ENCODE measurements at regions not wholly inside any gene's neighbourhood (a gene's known extent, or its start where the extent isn't known, plus 50 kb on each side); places are given as distances from the start of the nearest gene placed in this dataset.
"Not testable (repeated sequence)": the region's sequence is repeated elsewhere in the genome, so short reads cannot be mapped to it uniquely, and the experiment has no call there.

DNA sequence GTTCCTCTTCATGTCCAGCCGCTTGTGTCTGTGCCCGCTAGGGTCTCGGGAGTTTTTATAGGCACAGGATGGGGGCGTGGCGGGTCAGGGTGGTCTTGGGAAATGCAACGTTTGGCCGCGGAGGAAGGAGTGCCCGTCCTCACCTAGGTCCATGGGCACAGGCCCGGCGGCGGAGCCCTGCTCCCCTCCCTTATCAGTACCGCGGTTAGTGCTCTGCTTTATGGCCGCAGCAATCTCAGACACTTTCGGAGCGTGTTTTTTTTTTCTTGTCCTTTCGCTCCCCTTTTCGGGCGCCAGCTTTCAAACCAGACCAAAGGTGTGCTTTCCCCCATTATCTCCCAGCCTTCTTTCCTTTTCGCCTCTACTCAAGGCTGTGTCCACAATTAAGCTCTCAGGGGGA lies 503.9 kb downstream of the PRIM2 start:
- not testable (repeated sequence) for H3K36me3 ChIP-seq, H3K4me3 ChIP-seq, H3K4me2 ChIP-seq, H3K9ac ChIP-seq, H3K27me3 ChIP-seq, H3K9me3 ChIP-seq, H3K4me1 ChIP-seq, H3K27ac ChIP-seq, H4K20me1 ChIP-seq

DNA sequence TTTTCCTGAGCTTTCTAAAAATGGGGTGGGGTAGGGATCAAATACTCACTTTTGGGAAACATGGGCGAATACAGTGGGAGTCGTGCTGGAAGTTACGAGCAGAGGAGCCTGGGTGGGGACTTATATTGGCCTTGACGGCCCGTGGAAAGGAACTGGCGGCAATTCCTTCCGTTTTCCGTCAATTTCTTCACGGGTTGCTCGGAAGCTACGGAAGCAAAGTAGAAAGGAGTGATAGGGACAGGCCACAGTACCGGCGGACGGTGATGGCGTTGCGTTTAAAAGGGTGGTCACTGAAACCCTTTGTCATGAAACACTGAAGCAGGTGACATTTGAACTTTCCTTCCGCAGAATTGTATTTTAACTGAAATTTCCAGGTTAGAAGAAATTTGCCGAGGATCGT lies 505.0 kb downstream of the PRIM2 start:
- H3K4me3 ChIP-seq, H3K4me1 ChIP-seq, H3K4me2 ChIP-seq, H4K20me1 ChIP-seq, H3K9me3 ChIP-seq, H3K9ac ChIP-seq, H3K36me3 ChIP-seq, H3K27me3 ChIP-seq, H3K27ac ChIP-seq: not testable (repeated sequence)

DNA sequence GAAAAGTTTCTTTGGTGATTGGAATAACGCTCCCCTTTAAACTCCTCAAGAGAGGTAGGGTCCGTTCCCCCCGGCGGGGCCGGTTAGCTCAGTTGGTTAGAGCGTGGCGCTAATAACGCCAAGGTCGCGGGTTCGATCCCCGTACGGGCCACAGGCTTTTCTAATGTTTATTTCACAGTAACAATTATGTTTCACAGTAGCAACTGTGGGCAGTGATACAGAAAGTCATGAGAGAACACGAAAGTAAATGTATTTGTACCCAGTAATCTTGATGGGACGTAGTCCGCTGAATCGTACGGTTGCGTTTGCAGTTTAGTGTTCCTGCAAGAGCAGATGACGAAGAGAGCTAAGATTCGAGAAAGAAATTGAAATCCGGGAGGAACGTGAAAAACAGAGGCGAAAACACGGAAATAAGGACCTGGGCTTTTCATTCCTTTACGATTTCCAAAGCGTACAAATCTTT lies 505.5 kb downstream of the PRIM2 start:
- no peak overlapping the region for H3K9ac ChIP-seq
- H3K4me1 ChIP-seq: no peaks in the 10 kb centered on the region
- no peaks in the 10 kb centered on the region for H3K36me3 ChIP-seq
- H3K4me2 ChIP-seq: no peak overlapping the region
- H3K27ac ChIP-seq: no peak overlapping the region
- no peak for TF ChIP-seq Cebpa-rat (IDR thresholded peaks at IDR 0.05)
- H3K9me3 ChIP-seq: no peaks in the 10 kb centered on the region
- no peaks in the 10 kb centered on the region for H3K27me3 ChIP-seq
- H3K4me3 ChIP-seq: no peak overlapping the region
- H4K20me1 ChIP-seq: no peaks in the 10 kb centered on the region

DNA sequence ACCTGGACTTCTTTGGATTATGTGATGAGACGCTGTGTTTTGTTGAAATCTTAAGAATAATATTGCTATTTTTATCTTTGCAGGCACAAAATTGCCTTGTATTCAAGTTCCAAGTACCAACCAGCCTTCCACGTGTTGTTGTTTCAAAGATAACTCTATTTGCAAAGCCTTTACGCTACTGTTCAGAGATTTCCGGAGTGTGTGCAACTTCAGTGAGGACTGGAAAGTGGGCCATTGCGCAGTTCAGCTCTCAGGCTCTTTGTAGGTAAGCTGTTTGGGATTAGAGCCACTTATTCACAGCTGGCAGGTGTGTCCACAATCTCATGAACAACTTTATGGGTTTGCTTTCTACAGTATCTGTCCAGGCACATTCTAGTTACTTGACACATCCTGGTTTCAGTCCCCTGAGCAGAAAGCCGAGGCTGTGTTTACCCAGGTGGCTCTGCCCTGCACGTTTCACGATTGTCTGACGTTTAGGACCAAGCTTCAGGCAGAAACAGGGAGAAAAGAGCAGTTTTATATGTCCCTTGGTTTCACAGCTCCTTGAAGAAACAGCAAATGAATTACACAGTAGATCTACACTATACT lies 520.3 kb downstream of the PRIM2 start:
- not testable (repeated sequence) for H4K20me1 ChIP-seq, H3K36me3 ChIP-seq, H3K4me2 ChIP-seq

DNA sequence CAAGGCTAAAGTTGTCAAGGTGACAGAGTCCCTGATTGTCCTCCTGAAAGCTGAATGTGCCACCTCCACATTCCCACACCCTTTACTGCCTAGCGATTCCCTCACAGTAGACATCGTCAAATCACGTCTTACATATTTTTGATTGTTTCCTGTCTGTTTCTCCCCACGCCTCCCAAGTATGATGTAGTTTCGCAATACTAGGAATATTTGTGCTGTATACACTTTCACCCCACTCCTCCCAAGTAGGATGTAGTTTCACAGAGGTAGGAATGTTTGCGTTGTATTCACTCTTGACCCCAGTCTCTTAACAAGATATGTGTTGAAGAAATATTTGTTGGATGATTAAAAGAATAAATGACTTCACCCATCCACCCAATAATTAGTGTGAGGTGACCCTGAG lies 524.1 kb downstream of the PRIM2 start:
- not testable (repeated sequence) for H3K4me1 ChIP-seq, H3K9me3 ChIP-seq, H3K27ac ChIP-seq, H3K4me2 ChIP-seq, H4K20me1 ChIP-seq, H3K27me3 ChIP-seq, H3K9ac ChIP-seq, H3K36me3 ChIP-seq, H3K4me3 ChIP-seq
- peak; percentile 40; the same call in 1 of the 2 replicates for TF ChIP-seq Cebpa-rat (IDR thresholded peaks at IDR 0.05)

More for the DNA sequence above, 520.3 kb downstream of the PRIM2 start:
- H3K27me3 ChIP-seq, H3K27ac ChIP-seq, H3K9me3 ChIP-seq, H3K4me3 ChIP-seq, H3K9ac ChIP-seq, H3K4me1 ChIP-seq: not testable (repeated sequence)

DNA sequence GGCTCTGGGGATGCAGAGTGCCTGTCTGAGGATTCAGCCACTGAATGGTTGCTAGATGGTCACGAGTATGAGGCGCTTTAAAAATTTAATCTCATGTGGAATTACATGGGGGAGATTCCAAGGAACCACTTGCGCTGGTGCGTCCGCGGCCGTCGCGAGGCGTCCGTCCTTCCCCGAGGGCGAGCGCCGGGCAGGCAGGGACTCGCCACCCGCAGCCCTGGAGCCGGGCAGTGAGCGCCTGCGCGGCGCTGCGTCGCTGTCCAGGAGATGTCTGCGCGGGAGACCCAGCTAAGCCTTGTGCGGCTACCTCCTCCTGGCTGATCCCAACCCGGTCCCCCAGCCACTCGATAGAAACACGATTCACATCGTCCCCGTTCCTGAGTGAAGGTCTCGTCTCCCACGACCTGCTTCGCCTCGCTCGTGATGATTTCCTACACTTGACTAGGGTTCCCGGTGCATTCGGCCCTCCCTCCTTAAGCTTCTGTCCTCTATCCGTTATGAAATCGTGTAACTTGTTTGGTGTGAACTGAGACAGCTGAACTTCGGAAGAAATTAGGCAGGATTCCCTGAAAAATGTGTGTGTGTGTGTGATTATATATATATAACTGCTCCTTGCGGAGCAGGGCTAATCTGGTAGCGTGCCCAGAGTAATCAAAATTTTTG lies 536.4 kb downstream of the PRIM2 start:
- H3K4me1 ChIP-seq, H3K9me3 ChIP-seq, H3K36me3 ChIP-seq, H3K9ac ChIP-seq, H3K4me2 ChIP-seq, H3K27me3 ChIP-seq, H3K27ac ChIP-seq, H4K20me1 ChIP-seq, H3K4me3 ChIP-seq: not testable (repeated sequence)

DNA sequence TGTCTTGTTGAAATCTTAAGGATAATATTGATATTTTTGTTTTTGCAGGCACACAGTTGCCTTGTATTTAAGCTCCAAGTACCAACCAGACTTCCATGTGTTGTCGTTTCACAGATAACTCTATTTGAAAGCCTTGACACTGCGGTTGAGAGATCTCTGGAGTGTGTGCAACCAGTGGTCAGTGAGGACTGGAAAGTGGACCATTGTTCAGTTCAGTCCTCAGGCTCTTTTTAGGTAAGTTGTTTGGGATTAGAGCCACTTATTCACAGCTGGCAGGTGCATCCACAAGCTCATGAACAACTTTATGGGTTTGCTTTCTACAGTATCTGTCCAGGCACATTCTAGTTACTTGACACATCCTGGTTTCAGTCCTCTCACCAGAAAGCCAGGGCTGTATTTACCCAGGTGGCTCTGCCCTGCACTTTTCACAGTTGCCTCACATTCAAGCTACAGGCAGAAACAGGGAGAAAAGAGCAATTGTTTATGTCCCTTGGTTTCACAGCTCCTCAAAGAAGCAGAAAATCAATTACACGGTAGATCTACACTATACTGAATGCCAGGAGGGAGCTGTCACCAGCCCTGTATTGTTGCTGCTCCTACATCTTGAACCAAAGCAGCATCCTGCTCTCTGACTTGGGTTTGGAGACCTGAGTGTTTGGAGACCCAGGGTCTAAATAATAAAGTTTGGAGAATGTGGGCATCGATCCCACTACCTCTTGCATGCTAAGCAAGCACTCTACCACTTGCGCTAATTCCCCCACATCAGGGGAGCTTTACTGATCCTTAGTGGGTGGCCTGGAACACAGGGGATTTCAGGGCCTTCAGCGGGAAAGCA lies 543.3 kb downstream of the PRIM2 start:
- not testable (repeated sequence) for H3K4me2 ChIP-seq, H3K9me3 ChIP-seq, H3K36me3 ChIP-seq, H3K9ac ChIP-seq, H3K27ac ChIP-seq, H4K20me1 ChIP-seq, H3K4me1 ChIP-seq, H3K4me3 ChIP-seq, H3K27me3 ChIP-seq

DNA sequence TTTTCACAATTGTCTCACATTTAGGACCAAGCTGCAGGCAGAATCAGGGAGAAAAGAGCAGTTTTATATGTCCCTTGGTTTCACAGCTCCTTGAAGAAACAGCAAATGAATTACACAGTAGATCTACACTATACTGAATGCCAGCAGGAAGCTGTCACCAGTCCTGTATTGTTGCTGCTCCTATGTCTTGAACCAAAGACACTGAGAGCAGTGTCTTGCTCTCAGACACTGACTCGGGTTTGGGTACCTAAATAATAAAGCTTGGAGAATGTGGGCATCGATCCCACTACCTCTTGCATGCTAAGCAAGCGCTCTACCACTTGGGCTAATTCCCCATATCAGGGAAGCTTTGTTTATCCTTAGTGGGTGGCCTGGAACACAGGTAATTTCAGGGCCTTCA lies 552.7 kb downstream of the PRIM2 start:
- H4K20me1 ChIP-seq, H3K4me1 ChIP-seq, H3K4me3 ChIP-seq, H3K27me3 ChIP-seq, H3K27ac ChIP-seq, H3K4me2 ChIP-seq, H3K9me3 ChIP-seq, H3K36me3 ChIP-seq, H3K9ac ChIP-seq: not testable (repeated sequence)

DNA sequence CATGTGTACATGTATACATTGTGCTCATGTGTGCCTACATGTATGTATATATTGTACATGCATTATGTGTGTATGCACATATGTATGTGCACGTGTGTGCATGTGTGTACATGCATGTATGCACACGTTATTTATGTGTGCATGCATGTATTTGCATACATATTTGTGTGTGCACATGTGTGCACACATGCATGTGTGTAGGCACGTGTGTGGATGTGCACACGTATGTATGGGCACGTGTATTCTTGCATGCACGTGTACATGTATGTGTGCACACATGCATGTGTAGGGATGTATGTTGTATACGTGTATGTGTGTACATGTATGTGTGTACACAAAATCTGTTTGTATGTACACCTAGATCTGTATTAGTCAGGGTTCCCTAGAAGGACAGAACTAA lies 556.0 kb downstream of the PRIM2 start:
- H3K4me1 ChIP-seq, H4K20me1 ChIP-seq, H3K36me3 ChIP-seq, H3K27me3 ChIP-seq, H3K4me2 ChIP-seq, H3K27ac ChIP-seq, H3K9ac ChIP-seq, H3K9me3 ChIP-seq, H3K4me3 ChIP-seq: not testable (repeated sequence)

DNA sequence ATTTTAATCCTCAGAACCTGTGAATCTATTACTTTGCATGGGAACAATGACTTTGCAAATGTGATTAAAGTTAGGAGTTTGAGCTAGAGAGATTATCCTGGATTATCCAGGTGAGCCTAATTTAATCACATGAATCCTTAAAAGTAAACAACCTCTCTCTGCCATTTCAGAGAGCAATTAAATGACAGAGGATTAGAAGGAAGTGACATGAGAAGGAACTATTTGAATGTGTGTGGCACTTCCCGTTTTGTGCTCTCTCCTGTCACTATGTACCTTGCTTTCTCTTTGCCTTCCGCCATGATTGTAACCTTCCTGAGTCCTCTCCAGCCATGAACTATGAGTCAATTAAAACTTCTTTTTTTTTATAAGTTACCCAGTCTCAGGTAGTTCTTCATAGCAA lies 559.2 kb downstream of the PRIM2 start:
- H3K36me3 ChIP-seq, H3K9me3 ChIP-seq, H3K27me3 ChIP-seq, H3K27ac ChIP-seq, H3K4me1 ChIP-seq, H3K4me2 ChIP-seq, H3K4me3 ChIP-seq, H3K9ac ChIP-seq, H4K20me1 ChIP-seq: not testable (repeated sequence)

DNA sequence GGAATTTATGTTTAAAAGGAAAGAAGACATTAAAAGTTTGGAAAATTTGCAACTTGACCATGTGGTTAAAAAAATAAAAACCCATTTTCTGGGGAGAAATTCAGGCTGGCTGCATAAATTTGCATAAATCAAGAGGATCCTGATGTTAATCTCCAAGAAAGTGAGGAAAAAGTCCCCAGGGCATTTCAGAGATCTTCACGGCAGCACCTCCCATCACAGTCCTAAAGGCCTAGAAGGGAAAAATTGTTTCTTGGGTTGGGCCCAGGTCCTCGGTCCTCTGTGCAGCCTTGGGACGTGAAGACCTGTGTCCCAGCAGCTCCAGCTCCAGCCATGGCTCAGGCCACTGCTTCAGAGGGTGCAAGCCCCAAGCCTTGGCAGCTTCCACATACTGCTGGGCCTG lies 560.3 kb downstream of the PRIM2 start:
- H3K4me1 ChIP-seq, H3K4me2 ChIP-seq, H3K4me3 ChIP-seq, H3K27me3 ChIP-seq, H3K9me3 ChIP-seq, H4K20me1 ChIP-seq, H3K9ac ChIP-seq, H3K36me3 ChIP-seq, H3K27ac ChIP-seq: not testable (repeated sequence)

DNA sequence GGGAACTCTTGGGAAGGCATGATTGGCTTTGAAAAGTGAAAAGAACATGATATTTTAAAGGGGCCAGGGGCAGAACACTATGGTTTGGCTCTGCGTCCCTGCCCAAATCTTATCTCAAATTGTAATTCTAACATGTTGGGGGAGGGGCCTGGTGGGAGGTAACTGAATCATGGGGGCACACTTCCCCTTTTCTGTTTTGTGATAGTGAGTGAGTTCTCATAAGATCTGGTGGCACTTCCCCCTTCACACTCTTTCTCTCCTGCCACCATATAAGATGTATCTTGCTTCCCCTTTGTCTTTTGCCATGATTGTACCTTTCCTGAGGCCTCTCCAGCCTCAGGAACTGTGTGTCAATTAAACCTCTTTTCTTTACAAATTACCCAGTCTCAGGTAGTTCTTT lies 561.4 kb downstream of the PRIM2 start:
- H3K36me3 ChIP-seq, H3K9me3 ChIP-seq, H3K4me2 ChIP-seq, H3K4me1 ChIP-seq, H3K4me3 ChIP-seq, H3K9ac ChIP-seq, H4K20me1 ChIP-seq, H3K27me3 ChIP-seq, H3K27ac ChIP-seq: not testable (repeated sequence)

DNA sequence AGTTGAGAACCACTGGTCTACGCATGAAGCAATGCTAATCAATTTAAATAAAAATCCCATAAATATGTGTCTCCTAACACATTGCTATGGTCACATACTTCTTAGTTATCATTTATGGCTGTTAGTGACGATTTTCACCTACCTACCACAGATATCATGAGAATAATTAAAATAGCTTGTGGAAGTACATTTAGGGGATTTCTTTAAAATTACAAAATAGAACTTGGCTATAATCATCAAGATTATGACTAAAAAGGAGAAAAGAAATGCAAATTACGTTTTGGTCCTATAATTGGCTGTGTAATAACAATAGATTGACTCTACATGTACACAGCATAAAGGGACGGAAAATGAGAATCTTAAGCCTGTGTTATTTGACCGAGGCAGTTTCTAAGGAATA lies 581.4 kb downstream of the PRIM2 start:
- not testable (repeated sequence) for H3K27ac ChIP-seq, H3K27me3 ChIP-seq, H3K4me1 ChIP-seq, H3K4me3 ChIP-seq, H3K9ac ChIP-seq, H4K20me1 ChIP-seq, H3K9me3 ChIP-seq, H3K4me2 ChIP-seq, H3K36me3 ChIP-seq

DNA sequence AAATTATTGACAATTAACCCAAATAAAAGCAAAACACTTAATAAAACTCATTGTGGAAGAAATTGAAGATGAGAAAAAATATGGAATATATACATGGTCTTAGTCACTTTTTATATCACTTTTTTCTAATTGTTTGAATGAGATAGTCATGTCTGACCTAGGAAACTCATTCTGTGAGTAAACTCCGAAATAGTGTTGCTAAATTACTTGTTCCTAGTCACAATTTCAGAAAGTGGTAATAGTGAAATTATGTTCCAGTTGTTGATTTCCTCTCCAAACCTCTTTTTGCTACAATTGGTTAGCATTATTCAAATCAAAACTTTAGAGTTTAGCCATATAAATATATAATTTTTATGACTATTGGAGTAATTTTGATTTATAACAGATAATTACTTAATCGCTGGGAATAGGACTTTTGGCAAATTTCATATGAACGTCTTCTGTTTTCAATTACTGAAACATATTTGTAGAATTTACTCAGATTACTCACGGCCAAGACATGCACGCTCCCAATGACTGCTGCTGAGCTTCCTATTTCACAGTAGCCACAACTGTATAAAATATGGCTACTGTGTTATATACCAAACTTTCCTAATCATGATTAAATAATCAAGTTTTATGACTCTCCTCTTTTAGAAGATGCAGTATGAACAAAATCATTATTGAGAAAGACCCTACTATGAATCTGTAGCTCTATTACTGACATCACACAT lies 583.4 kb downstream of the PRIM2 start:
- H3K27me3 ChIP-seq, H3K9ac ChIP-seq, H3K4me1 ChIP-seq, H3K9me3 ChIP-seq, H3K36me3 ChIP-seq, H4K20me1 ChIP-seq, H3K4me2 ChIP-seq, H3K27ac ChIP-seq, H3K4me3 ChIP-seq: not testable (repeated sequence)
